Mesendoderm (in vitro differentiated cells): ENCODE measurements at regions not wholly inside any gene's neighbourhood (a gene's known extent, or its start where the extent isn't known, plus 50 kb on each side); places are given as distances from the start of the nearest gene placed in this dataset.

Experiments
- DNase-seq: peaks from one replicate; pipeline ENCODE4 v3.0.0; 2013
- H2AK5ac ChIP-seq: 2 replicates; pipeline ENCODE4 v1.6.1; 2013; ENCODE audit warnings: low read length, inconsistent platforms
- H2BK120ac ChIP-seq: 2 replicates; pipeline ENCODE4 v1.6.1; 2013; ENCODE audit warnings: low read depth, mild to moderate bottlenecking, low read length, moderate library complexity, mixed read lengths
- H2BK15ac ChIP-seq: replicated peaks from 2 replicates; pipeline ENCODE4 v1.6.1; 2013; ENCODE audit warnings: low read depth, mild to moderate bottlenecking, moderate library complexity
- H2BK5ac ChIP-seq: 2 replicates; pipeline ENCODE4 v1.6.1; 2013; ENCODE audit warnings: low read length, inconsistent platforms
- H3K18ac ChIP-seq: 2 replicates; pipeline ENCODE4 v1.6.1; 2013; ENCODE audit warnings: mild to moderate bottlenecking, low read length, mixed read lengths
- H3K23ac ChIP-seq: one replicate; pipeline ENCODE4 v1.6.1; 2013; ENCODE audit warnings: low read length
- H3K27ac ChIP-seq: 2 replicates; pipeline ENCODE4 v1.5.1; 2013; ENCODE audit warnings: low read depth, mild to moderate bottlenecking, inconsistent platforms, low read length, moderate library complexity
- H3K27me3 ChIP-seq: 2 replicates; pipeline ENCODE4 v1.6.1; 2013; ENCODE audit warnings: low read length, control low read depth, mild to moderate bottlenecking, inconsistent platforms; ENCODE audit not compliant: insufficient read depth, poor library complexity
- H3K36me3 ChIP-seq: 2 replicates; pipeline ENCODE4 v1.6.1; 2013; ENCODE audit warnings: low read length, inconsistent platforms; ENCODE audit not compliant: control insufficient read depth, insufficient read depth
- H3K4ac ChIP-seq: one replicate; pipeline ENCODE4 v1.6.1; 2013; ENCODE audit warnings: low read depth, mild to moderate bottlenecking, low read length, moderate library complexity
- H3K4me1 ChIP-seq: 2 replicates; pipeline ENCODE4 v1.6.1; 2013; ENCODE audit warnings: low read depth, low read length, inconsistent platforms; ENCODE audit not compliant: control insufficient read depth
- H3K4me2 ChIP-seq: 2 replicates; pipeline ENCODE4 v1.6.1; 2013; ENCODE audit warnings: low read length
- H3K4me3 ChIP-seq: 2 replicates; pipeline ENCODE4 v1.5.1; 2013; ENCODE audit warnings: mild to moderate bottlenecking, low read length
- H3K56ac ChIP-seq: one replicate; pipeline ENCODE4 v1.6.1; 2013; ENCODE audit warnings: low read length
- H3K79me1 ChIP-seq: 2 replicates; pipeline ENCODE4 v1.6.1; 2013; ENCODE audit warnings: low read length, inconsistent platforms
- H3K79me2 ChIP-seq: 2 replicates; pipeline ENCODE4 v1.6.1; 2013; ENCODE audit warnings: mild to moderate bottlenecking, low read length; ENCODE audit not compliant: control insufficient read depth, insufficient read depth
- H3K9ac ChIP-seq: 2 replicates; pipeline ENCODE4 v1.6.1; 2013; ENCODE audit warnings: low read length, inconsistent platforms
- H4K5ac ChIP-seq: one replicate; pipeline ENCODE4 v1.6.1; 2013; ENCODE audit warnings: low read length
- H4K8ac ChIP-seq: one replicate; pipeline ENCODE4 v1.6.1; 2013; ENCODE audit warnings: low read depth, mild to moderate bottlenecking, control low read depth, low read length, moderate library complexity
- WGBS: extraction: QIAGEN DNeasy Blood & Tissue Kit; methylation state at CpG from one replicate; pipeline ENCODE4 v1.1.7; 2013; ENCODE audit warnings: low lambda C conversion rate, missing lambda C conversion rate; ENCODE audit not compliant: insufficient coverage; ENCODE audit errors: extremely low coverage; 5-methylcytosine and 5-hydroxymethylcytosine counted together

DNA sequence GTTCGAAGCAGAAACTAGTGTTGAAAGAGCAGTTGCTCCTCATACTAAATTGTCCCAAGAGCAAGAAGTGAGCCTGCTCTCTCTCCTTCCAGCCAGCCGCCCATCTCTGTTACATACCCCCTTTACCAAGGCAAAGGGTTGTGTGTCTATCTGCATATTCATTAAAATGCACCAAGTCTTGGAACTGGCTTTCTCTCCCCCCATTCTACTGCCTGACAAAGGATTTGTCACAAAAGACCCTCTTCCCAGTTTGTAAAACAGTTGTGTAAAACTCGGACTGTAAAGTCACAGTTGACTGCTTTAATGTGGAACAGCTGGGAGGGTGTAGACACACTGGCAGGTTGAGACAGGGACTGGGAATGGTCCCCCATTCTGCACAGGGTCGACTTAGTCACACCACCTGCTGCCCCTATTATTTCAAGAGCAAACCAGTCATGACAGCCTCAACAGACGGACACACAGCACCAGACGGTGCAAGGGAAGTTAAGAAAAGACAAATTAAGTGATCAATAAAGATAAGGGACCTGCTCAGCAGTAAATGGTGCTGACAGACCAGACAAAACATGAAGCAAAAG, 60.0 kb upstream of the HTATIP2 start:
- Histone ChIP-seq H3K9ac (no peak overlapping the region), H3K56ac (no peak overlapping the region), H4K5ac (no peak overlapping the region), H2AK5ac (no peak overlapping the region), H2BK5ac (no peak overlapping the region), H2BK120ac (no peak overlapping the region), H3K79me1 (no peaks in the 10 kb centered on the region), H3K27me3 (no peaks in the 10 kb centered on the region), H3K4ac (no peak overlapping the region), H3K4me2 (no peak overlapping the region), H3K23ac (no peak overlapping the region), H3K79me2 (no peaks in the 10 kb centered on the region), H2BK15ac (no peak overlapping the region), H3K18ac (no peak overlapping the region), H3K4me1 (no peaks in the 10 kb centered on the region), H4K8ac (no peak overlapping the region), H3K36me3 (no peaks in the 10 kb centered on the region), H3K4me3 (no peak overlapping the region), H3K27ac (no peak overlapping the region)
- no CpG with 5 or more reads among the region's 6 CpGs for WGBS
- DNase-seq = no peak

DNA sequence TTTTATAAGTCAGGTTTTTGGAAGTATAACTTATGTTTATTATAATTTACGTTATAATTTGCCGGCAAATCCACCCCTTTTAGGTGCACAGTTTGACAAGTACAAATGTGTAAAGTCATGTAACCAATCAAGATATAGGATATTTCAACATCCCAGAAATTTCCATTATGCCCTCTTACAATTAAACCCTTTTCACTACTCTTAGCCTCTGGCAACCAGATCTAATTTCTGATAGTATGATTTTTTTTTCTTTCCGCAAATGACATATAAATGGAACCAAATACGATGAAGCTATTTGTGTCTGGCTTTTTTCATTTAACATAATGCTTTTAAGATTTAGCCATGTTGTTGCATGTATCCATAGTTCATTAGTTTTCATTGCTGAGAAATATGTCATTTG, 69.5 kb upstream of the HTATIP2 start:
- no peaks in the 10 kb centered on the region for H3K79me2 ChIP-seq
- H4K5ac ChIP-seq = no peak overlapping the region
- H2BK5ac ChIP-seq = no peak overlapping the region
- DNase-seq = no peak
- H2BK15ac ChIP-seq = no peak overlapping the region
- H4K8ac ChIP-seq = no peak overlapping the region
- no peaks in the 10 kb centered on the region for H3K4me1 ChIP-seq
- no peak overlapping the region for H3K4me3 ChIP-seq
- H3K56ac ChIP-seq = no peak overlapping the region
- H3K23ac ChIP-seq = no peak overlapping the region
- H3K4ac ChIP-seq = no peak overlapping the region
- H3K27me3 ChIP-seq = no peaks in the 10 kb centered on the region
- no peak overlapping the region for H3K18ac ChIP-seq
- no peak overlapping the region for H2BK120ac ChIP-seq
- H3K36me3 ChIP-seq = no peaks in the 10 kb centered on the region
- H3K27ac ChIP-seq = no peak overlapping the region
- no peak overlapping the region for H2AK5ac ChIP-seq
- WGBS = no CpG with 5 or more reads among the region's 4 CpGs
- H3K79me1 ChIP-seq = no peaks in the 10 kb centered on the region
- H3K4me2 ChIP-seq = no peak overlapping the region
- H3K9ac ChIP-seq = no peak overlapping the region

DNA sequence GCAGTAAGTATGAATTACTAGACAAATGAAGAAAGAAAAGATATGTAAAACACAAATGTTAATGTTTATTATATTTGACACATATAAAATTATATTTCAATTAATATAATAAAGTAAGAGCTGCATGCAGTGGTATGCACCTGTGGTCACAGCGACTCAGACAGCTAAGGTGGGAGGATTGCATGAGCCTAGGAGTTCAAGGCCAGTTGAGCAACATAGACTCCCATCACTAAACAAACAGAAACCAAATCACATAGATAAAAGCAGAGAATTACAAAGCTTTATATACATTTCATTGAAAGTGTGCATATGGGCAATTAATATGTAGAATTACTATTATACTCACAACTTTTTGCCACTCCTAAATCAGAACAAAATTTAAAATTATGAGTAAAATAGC, 70.0 kb upstream of the HTATIP2 start:
- H3K18ac ChIP-seq = no peak overlapping the region
- no peak overlapping the region for H2BK15ac ChIP-seq
- no peak overlapping the region for H3K4me3 ChIP-seq
- H3K9ac ChIP-seq = no peak overlapping the region
- H3K27ac ChIP-seq = no peak overlapping the region
- no peaks in the 10 kb centered on the region for H3K36me3 ChIP-seq
- H4K5ac ChIP-seq = no peak overlapping the region
- H3K23ac ChIP-seq = no peak overlapping the region
- no peak for DNase-seq
- H3K4me1 ChIP-seq = no peaks in the 10 kb centered on the region
- H3K79me1 ChIP-seq = no peaks in the 10 kb centered on the region
- H3K4ac ChIP-seq = no peak overlapping the region
- H3K56ac ChIP-seq = no peak overlapping the region
- H2AK5ac ChIP-seq = no peak overlapping the region
- H3K79me2 ChIP-seq = no peaks in the 10 kb centered on the region
- no peak overlapping the region for H4K8ac ChIP-seq
- no peak overlapping the region for H2BK120ac ChIP-seq
- no peaks in the 10 kb centered on the region for H3K27me3 ChIP-seq
- WGBS = no CpG with 5 or more reads among the region's 1 CpG
- no peak overlapping the region for H3K4me2 ChIP-seq
- H2BK5ac ChIP-seq = no peak overlapping the region

DNA sequence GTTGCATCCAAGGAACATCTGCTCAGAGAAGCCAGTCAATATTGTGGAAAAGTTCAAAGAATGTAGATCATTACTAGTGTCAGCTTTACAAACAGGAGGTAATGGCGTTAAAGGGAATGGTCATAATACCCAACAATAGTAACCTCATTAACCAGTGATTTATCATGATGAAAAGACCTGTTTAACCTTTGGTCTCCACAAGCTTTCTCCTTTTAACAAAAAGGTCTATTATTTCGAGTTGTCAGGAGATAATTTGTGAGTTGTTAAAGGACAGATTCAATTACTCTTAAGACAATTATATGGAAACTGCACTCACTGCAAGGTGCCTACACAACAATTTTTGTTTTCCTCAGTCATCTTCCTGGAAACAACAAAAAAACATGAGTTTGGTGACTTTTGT, 73.8 kb upstream of the HTATIP2 start:
- H3K9ac ChIP-seq = no peak overlapping the region
- no peak overlapping the region for H4K5ac ChIP-seq
- H3K18ac ChIP-seq = no peak overlapping the region
- H3K27ac ChIP-seq = no peak overlapping the region
- H2AK5ac ChIP-seq = no peak overlapping the region
- no peaks in the 10 kb centered on the region for H3K36me3 ChIP-seq
- H2BK15ac ChIP-seq = no peak overlapping the region
- no peak overlapping the region for H3K4me3 ChIP-seq
- H3K56ac ChIP-seq = no peak overlapping the region
- WGBS = no CpG with 5 or more reads among the region's 2 CpGs
- no peak overlapping the region for H4K8ac ChIP-seq
- no peaks in the 10 kb centered on the region for H3K4me1 ChIP-seq
- no peaks in the 10 kb centered on the region for H3K79me1 ChIP-seq
- no peak overlapping the region for H3K23ac ChIP-seq
- no peaks in the 10 kb centered on the region for H3K27me3 ChIP-seq
- H2BK120ac ChIP-seq = no peak overlapping the region
- H3K79me2 ChIP-seq = no peaks in the 10 kb centered on the region
- no peak for DNase-seq
- H3K4ac ChIP-seq = no peak overlapping the region
- no peak overlapping the region for H3K4me2 ChIP-seq
- H2BK5ac ChIP-seq = no peak overlapping the region

DNA sequence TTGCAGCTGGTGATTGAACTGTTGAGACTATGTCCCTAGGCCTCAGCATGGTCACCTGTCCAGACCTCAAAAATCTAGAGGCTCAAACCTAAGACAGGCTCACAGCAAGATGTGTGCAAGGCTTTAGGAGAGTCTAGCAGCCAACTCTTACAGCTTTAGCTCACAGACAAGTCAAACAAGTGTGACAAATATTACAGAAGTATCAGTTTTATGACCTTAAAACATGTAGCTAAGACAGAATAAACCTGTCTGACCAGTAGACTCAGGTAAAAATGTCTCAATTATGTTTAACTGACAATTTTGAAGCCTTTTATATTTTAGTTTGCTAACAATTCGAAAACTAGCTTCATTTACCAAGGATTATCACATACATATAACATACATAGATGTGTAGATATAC, 80.0 kb upstream of the HTATIP2 start:
- no peak overlapping the region for H2BK15ac ChIP-seq

DNA sequence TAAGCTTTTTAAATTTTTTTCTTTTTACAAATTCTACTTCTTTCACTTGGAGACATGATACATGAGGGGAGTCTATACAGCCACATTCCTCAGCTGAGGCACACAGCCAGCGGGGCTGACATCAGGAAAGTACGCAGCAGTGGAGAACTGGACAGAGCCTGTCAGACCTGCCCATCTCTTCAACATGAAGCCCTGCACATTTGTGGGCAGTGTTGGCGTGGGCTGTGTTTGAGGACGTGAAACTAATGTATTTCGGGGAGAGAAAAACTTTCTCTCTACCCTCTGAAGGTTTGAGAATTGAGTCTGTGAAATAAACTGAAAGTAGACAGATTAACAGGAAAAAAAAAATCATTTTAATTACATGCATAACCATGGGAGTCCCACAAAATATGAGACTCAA, 84.8 kb upstream of the HTATIP2 start:
- Histone ChIP-seq H2BK120ac (no peak overlapping the region), H3K79me2 (no peaks in the 10 kb centered on the region), H3K27me3 (no peaks in the 10 kb centered on the region), H3K56ac (no peak overlapping the region), H3K4ac (no peak overlapping the region), H3K4me3 (no peak overlapping the region), H3K79me1 (no peaks in the 10 kb centered on the region), H3K4me2 (no peak overlapping the region), H3K9ac (no peak overlapping the region), H2AK5ac (no peak overlapping the region), H4K8ac (no peak overlapping the region), H3K4me1 (no peaks in the 10 kb centered on the region), H3K36me3 (no peaks in the 10 kb centered on the region), H2BK15ac (no peak overlapping the region), H3K18ac (no peak overlapping the region), H3K27ac (no peak overlapping the region), H4K5ac (no peak overlapping the region), H2BK5ac (no peak overlapping the region), H3K23ac (no peak overlapping the region)
- no CpG with 5 or more reads among the region's 5 CpGs for WGBS
- DNase-seq = no peak

More for the DNA sequence above, 80.0 kb upstream of the HTATIP2 start:
- Histone ChIP-seq H3K27ac (no peak overlapping the region), H3K4me2 (no peak overlapping the region), H4K8ac (no peak overlapping the region), H3K18ac (no peak overlapping the region), H3K4me1 (no peaks in the 10 kb centered on the region), H3K4me3 (no peak overlapping the region), H3K79me1 (no peaks in the 10 kb centered on the region), H2AK5ac (no peak overlapping the region), H3K79me2 (no peaks in the 10 kb centered on the region), H3K9ac (no peak overlapping the region), H3K23ac (no peak overlapping the region), H4K5ac (no peak overlapping the region), H3K4ac (no peak overlapping the region), H3K36me3 (no peaks in the 10 kb centered on the region), H2BK5ac (no peak overlapping the region), H3K56ac (no peak overlapping the region), H3K27me3 (no peaks in the 10 kb centered on the region), H2BK120ac (no peak overlapping the region)
- DNase-seq = no peak
- whole genome bisulfite sequencing = no CpG with 5 or more reads among the region's 1 CpG
